RKO (cell line): ENCODE measurements at regions not wholly inside any gene's neighbourhood (a gene's known extent, or its start where the extent isn't known, plus 50 kb on each side); places are given as distances from the start of the nearest gene placed in this dataset.
"Not testable (repeated sequence)": the region's sequence is repeated elsewhere in the genome, so short reads cannot be mapped to it uniquely, and the experiment has no call there.

ENCODE experiments used
- DNase-seq: peaks from one replicate; pipeline ENCODE4 v3.0.0-alpha.2; 2016; ENCODE audit warnings: low spot score

GRCh38 chr5:124963236-124963919 lies 216.9 kb upstream of the ZNF608 start:
- DNase-seq = no peak

GRCh38 chr5:124966741-124967140 lies 220.3 kb upstream of the ZNF608 start:
- DNase-seq = not testable (repeated sequence)

- DNase-seq = not testable (repeated sequence)
These were observed 223.9 kb upstream of the ZNF608 start for GRCh38 chr5:124970381-124970780.

- no peak for DNase-seq
These were observed 226.3 kb upstream of the ZNF608 start for GRCh38 chr5:124972703-124973102.

- DNase-seq = no peak
These were observed 227.2 kb upstream of the ZNF608 start for GRCh38 chr5:124973661-124974060.

GRCh38 chr5:124976086-124976485 lies 229.6 kb upstream of the ZNF608 start:
- no peak for DNase-seq

GRCh38 chr5:124979251-124979650 lies 232.8 kb upstream of the ZNF608 start:
- DNase-seq = no peak

- no peak for DNase-seq
These were observed 233.9 kb upstream of the ZNF608 start for GRCh38 chr5:124980163-124980941.

GRCh38 chr5:124981901-124982300 lies 235.5 kb upstream of the ZNF608 start:
- DNase-seq = no peak

GRCh38 chr5:124986170-124986569 lies 239.7 kb upstream of the ZNF608 start:
- DNase-seq = no peak

- DNase-seq = no peak
These were observed 240.2 kb upstream of the ZNF608 start for GRCh38 chr5:124986667-124987066.

- DNase-seq = not testable (repeated sequence)
These were observed 241.3 kb upstream of the ZNF608 start for GRCh38 chr5:124987786-124988185.

- DNase-seq = no peak
These were observed 244.3 kb upstream of the ZNF608 start for GRCh38 chr5:124990723-124991122.

- DNase-seq = no peak
These were observed 249.0 kb upstream of the ZNF608 start for GRCh38 chr5:124995421-124995820.

- no peak for DNase-seq
These were observed 249.8 kb upstream of the ZNF608 start for GRCh38 chr5:124996023-124996763.

GRCh38 chr5:124996764-124997077 lies 250.3 kb upstream of the ZNF608 start:
- no peak for DNase-seq

- DNase-seq = no peak
These were observed 250.9 kb upstream of the ZNF608 start for GRCh38 chr5:124997186-124997893.

GRCh38 chr5:124998520-124998919 lies 252.1 kb upstream of the ZNF608 start:
- DNase-seq = no peak

- DNase-seq = no peak
These were observed 256.5 kb upstream of the ZNF608 start for GRCh38 chr5:125002727-125003598.

GRCh38 chr5:125004009-125004408 lies 257.6 kb upstream of the ZNF608 start:
- no peak for DNase-seq

- no peak for DNase-seq
These were observed 258.8 kb upstream of the ZNF608 start for GRCh38 chr5:125005266-125005665.
